Gastroesophageal sphincter (tissue), 4 donors: ENCODE measurements at regions not wholly inside any gene's neighbourhood (a gene's known extent, or its start where the extent isn't known, plus 50 kb on each side); places are given as distances from the start of the nearest gene placed in this dataset.

Experiments
- ATAC-seq: fragments of 150-250 bp; one replicate; pipeline ENCODE4 v1.9.1; 2016; ENCODE audit warnings: mild to moderate bottlenecking, moderate library complexity
- H3K27ac ChIP-seq, 4 donors: fragments of 200-600 bp; sonication (generic) in 3 of 4; 1 replicate in 3 of 4; 2 replicates in 1 of 4; pipeline ENCODE4 v1.5.1; 2016 to 2019
- H3K27me3 ChIP-seq: fragments of 200-600 bp; sonication (generic); one replicate; pipeline ENCODE4 v1.5.1; 2019
- H3K36me3 ChIP-seq, 2 donors: fragments of 200-600 bp; sonication (generic); one replicate each; pipeline ENCODE4 v1.5.1; 2019; ENCODE audit warnings: control low read depth in 1 of 2
- H3K4me1 ChIP-seq, 3 donors: fragments of 200-600 bp; sonication (generic); 1 replicate in 2 of 3; 2 replicates in 1 of 3; pipeline ENCODE4 v1.5.1; 2016 to 2019; ENCODE audit warnings: control low read depth in 2 of 3
- H3K4me3 ChIP-seq, 2 donors: fragments of 200-600 bp; sonication (generic); one replicate each; pipeline ENCODE4 v1.5.1; 2019; ENCODE audit warnings: mild to moderate bottlenecking in 1 of 2, moderate library complexity in 1 of 2
- H3K9me3 ChIP-seq, 3 donors: fragments of 200-600 bp; sonication (generic); one replicate each; pipeline ENCODE4 v1.5.1; 2017 to 2019; ENCODE audit warnings: control low read depth in 2 of 3
- CTCF ChIP-seq, 4 experiments: fragments of 200-600 bp in 2 of 4; fragments of 450-650 bp in 2 of 4; sonication (generic) in 1 of 4; IDR thresholded peaks; one replicate each; pipeline ENCODE4 v1.5.1; 2017 to 2019; ENCODE audit warnings: antibody characterized with exemption in 4 of 4, mild to moderate bottlenecking in 2 of 4, moderate library complexity in 2 of 4
- EP300 ChIP-seq: sonication (generic); formaldehyde crosslinking; IDR thresholded peaks from one replicate; pipeline ENCODE4 v1.6.1; 2017; ENCODE audit warnings: antibody characterized with exemption, mild to moderate bottlenecking
- POLR2A ChIP-seq, 2 donors: fragments of 450-650 bp; IDR thresholded peaks; one replicate each; pipeline ENCODE4 v1.6.1; 2017; ENCODE audit warnings: antibody characterized with exemption in 2 of 2, mild to moderate bottlenecking in 2 of 2, moderate library complexity in 1 of 2
- POLR2AphosphoS5 ChIP-seq: sonication (generic); formaldehyde crosslinking; IDR thresholded peaks from one replicate; pipeline ENCODE4 v1.6.1; 2017; ENCODE audit warnings: antibody characterized with exemption
- WGBS, 2 donors: methylation state at CpG; one replicate each; pipeline ENCODE4 v1.1.5; 2018; ENCODE audit warnings: low coverage in 1 of 2; 5-methylcytosine and 5-hydroxymethylcytosine counted together

DNA sequence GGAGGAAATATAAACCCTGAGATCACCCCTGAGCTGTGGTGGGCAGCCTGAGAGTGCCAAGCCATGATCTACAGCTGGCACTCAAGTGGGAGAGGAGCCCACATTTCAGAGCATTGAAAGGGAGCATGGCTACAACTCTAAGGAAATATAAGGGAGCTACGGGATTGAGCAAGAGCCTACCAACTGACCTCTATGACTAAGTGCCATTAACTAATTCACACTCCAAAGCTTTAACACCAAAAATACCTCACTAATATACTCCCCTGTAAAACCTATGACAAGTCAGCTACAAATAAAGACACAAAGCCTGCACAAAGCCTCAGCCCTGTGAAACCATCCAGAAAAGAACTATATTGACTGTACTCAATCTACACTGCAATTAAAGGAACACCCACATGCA, 286.8 kb upstream of the RPS23 start:
- WGBS, 2 donors, result 100% methylated on average over 1 of the region's 1 CpG; no CpG with 5 or more reads in 1 of the 2 donors

GRCh38 chr5:82563745-82564144, 285.6 kb upstream of the RPS23 start:
- Histone ChIP-seq H3K4me1 (no peaks in the 10 kb centered on the region), H3K4me3 (no peak overlapping the region), H3K27ac (no peak overlapping the region), H3K36me3 (no peaks in the 10 kb centered on the region), H3K9me3 (no peaks in the 10 kb centered on the region), H3K27me3 (no peaks in the 10 kb centered on the region)
- no peak for TF ChIP-seq CTCF (IDR thresholded peaks at IDR 0.05)
- no peak for TF ChIP-seq POLR2A (IDR thresholded peaks at IDR 0.05)
- TF ChIP-seq EP300, result no peak
- TF ChIP-seq POLR2AphosphoS5, result no peak
- ATAC-seq, result no peak

More for the DNA sequence above, 286.8 kb upstream of the RPS23 start:
- Histone ChIP-seq H3K9me3 (no peaks in the 10 kb centered on the region), H3K27me3 (no peaks in the 10 kb centered on the region), H3K27ac (no peak overlapping the region), H3K36me3 (no peaks in the 10 kb centered on the region), H3K4me1 (no peaks in the 10 kb centered on the region), H3K4me3 (no peak overlapping the region)
- ATAC-seq, result no peak
- TF ChIP-seq CTCF (IDR thresholded peaks at IDR 0.05) (no peak), POLR2AphosphoS5 (no peak), POLR2A (IDR thresholded peaks at IDR 0.05) (no peak), EP300 (no peak)

DNA sequence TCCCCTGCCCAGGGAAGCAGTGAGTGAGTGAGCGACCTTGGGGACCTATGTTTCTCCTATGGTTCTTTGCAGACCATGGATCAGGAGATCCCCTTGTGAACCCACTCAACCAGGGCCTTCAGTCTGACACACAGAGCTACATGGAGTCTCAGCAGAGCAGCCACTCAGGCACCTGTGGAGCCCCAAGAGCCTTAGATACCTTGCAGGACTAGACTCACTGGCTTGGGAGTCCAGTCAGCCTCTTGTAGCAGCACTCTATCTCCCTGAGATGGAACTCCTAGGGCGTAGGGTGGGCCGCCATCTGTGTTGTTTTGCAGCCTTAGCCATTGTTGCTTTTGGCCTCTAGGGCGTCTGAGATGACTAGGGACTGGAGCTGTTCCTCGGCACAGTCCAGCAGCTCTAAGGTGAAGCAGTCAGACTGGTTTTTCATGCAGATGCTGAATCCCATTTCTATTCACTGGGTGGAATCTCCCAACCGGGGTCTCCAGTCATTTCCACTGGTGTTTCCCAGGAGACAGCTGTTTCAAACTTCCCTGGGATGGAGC, 284.6 kb upstream of the RPS23 start:
- no peaks in the 10 kb centered on the region for H3K36me3 ChIP-seq
- ATAC-seq, result no peak
- WGBS, 2 donors, result 97 to 100% methylated on average over 1 to 6 of the region's 6 CpGs
- no peaks in the 10 kb centered on the region for H3K27me3 ChIP-seq
- H3K27ac ChIP-seq, result no peak overlapping the region
- no peak for TF ChIP-seq CTCF (IDR thresholded peaks at IDR 0.05)
- no peak for TF ChIP-seq POLR2AphosphoS5
- no peak for TF ChIP-seq EP300
- no peak for TF ChIP-seq POLR2A (IDR thresholded peaks at IDR 0.05)
- no peak overlapping the region for H3K4me3 ChIP-seq
- H3K9me3 ChIP-seq, result no peaks in the 10 kb centered on the region
- no peaks in the 10 kb centered on the region for H3K4me1 ChIP-seq

DNA sequence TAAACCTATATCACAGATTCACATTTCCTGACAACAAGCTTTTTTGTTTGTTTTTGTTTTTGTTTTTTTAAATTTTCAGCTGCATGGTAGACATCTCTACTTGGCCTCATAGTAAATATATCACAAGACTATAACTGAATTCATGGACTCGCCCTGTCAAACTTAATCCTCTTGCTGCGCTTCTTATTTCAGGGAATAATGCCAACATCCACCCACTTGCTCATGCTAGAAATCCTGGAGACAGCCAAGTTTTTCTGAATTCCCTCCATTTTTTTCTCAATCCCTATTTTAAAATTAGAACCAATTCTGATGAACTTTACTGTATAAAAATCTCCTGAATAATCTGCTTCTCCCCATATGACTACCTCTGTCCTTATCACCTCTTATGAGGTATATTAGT, 283.6 kb upstream of the RPS23 start:
- Histone ChIP-seq H3K27me3 (no peaks in the 10 kb centered on the region), H3K9me3 (no peaks in the 10 kb centered on the region), H3K4me1 (no peaks in the 10 kb centered on the region), H3K4me3 (no peak overlapping the region), H3K36me3 (no peaks in the 10 kb centered on the region), H3K27ac (no peak overlapping the region)
- 35 to 42% methylated on average over 2 of the region's 2 CpGs for WGBS, 2 donors
- TF ChIP-seq EP300 (no peak), POLR2AphosphoS5 (no peak), POLR2A (IDR thresholded peaks at IDR 0.05) (no peak), CTCF (IDR thresholded peaks at IDR 0.05) (no peak)
- no peak for ATAC-seq

- no peak for ATAC-seq
- Histone ChIP-seq H3K36me3 (no peaks in the 10 kb centered on the region), H3K4me3 (no peak overlapping the region), H3K27ac (no peak overlapping the region), H3K4me1 (no peaks in the 10 kb centered on the region), H3K9me3 (no peaks in the 10 kb centered on the region), H3K27me3 (no peaks in the 10 kb centered on the region)
- no peak for TF ChIP-seq CTCF (IDR thresholded peaks at IDR 0.05)
- no peak for TF ChIP-seq POLR2AphosphoS5
- TF ChIP-seq POLR2A (IDR thresholded peaks at IDR 0.05), result no peak
- TF ChIP-seq EP300, result no peak
- 50 to 83% methylated on average over 1 of the region's 1 CpG for WGBS, 2 donors
These were observed 282.8 kb upstream of the RPS23 start for GRCh38 chr5:82560969-82561368.
